IPS DF 6.9 (cell line): ENCODE measurements at regions not wholly inside any gene's neighbourhood (a gene's known extent, or its start where the extent isn't known, plus 50 kb on each side); places are given as distances from the start of the nearest gene placed in this dataset.
"Not testable (repeated sequence)": the region's sequence is repeated elsewhere in the genome, so short reads cannot be mapped to it uniquely, and the experiment has no call there.

Experiments
- DNase-seq: peaks from one replicate; pipeline ENCODE4 v3.0.0-alpha.2; 2013; ENCODE audit warnings: low read depth, low spot score
- H3K27ac ChIP-seq: one replicate; pipeline ENCODE4 v1.5.1; 2013; ENCODE audit warnings: low read length, control low read depth
- H3K27me3 ChIP-seq: 2 replicates; pipeline ENCODE4 v1.6.1; 2013; ENCODE audit warnings: mild to moderate bottlenecking, low read length; ENCODE audit not compliant: control insufficient read depth, insufficient read depth
- H3K36me3 ChIP-seq: 2 replicates; pipeline ENCODE4 v1.6.1; 2013; ENCODE audit warnings: low read length; ENCODE audit not compliant: control insufficient read depth, insufficient read depth
- H3K4me1 ChIP-seq: 2 replicates; pipeline ENCODE4 v1.6.1; 2013; ENCODE audit warnings: low read length; ENCODE audit not compliant: control insufficient read depth, insufficient read depth
- H3K4me3 ChIP-seq: 2 replicates; pipeline ENCODE4 v1.5.1; 2013; ENCODE audit warnings: mild to moderate bottlenecking, low read length
- H3K9me3 ChIP-seq: 2 replicates; pipeline ENCODE4 v1.6.1; 2013; ENCODE audit warnings: low read length, inconsistent platforms; ENCODE audit not compliant: control insufficient read depth, insufficient read depth
- WGBS: extraction: QIAGEN DNeasy Blood & Tissue Kit; methylation state at CpG from one replicate; pipeline ENCODE4 v1.1.7; 2013; ENCODE audit warnings: mixed read lengths, missing lambda C conversion rate; ENCODE audit not compliant: insufficient read length, insufficient coverage; 5-methylcytosine and 5-hydroxymethylcytosine counted together

GRCh38 chr7:84738583-84739150, 448.2 kb downstream of the SEMA3D start:
- H3K36me3 ChIP-seq, result no peaks in the 10 kb centered on the region
- WGBS, result no CpG with 5 or more reads among the region's 9 CpGs
- no peak overlapping the region for H3K27ac ChIP-seq
- DNase-seq, result no peak
- no peaks in the 10 kb centered on the region for H3K27me3 ChIP-seq
- H3K9me3 ChIP-seq, result no peaks in the 10 kb centered on the region
- H3K4me1 ChIP-seq, result no peaks in the 10 kb centered on the region
- H3K4me3 ChIP-seq, result no peak overlapping the region

- DNase-seq, result no peak
- H3K9me3 ChIP-seq, result no peaks in the 10 kb centered on the region
- no peaks in the 10 kb centered on the region for H3K36me3 ChIP-seq
- WGBS, result no CpG with 5 or more reads among the region's 1 CpG
- H3K27me3 ChIP-seq, result no peaks in the 10 kb centered on the region
- H3K27ac ChIP-seq, result no peak overlapping the region
- H3K4me3 ChIP-seq, result no peak overlapping the region
- H3K4me1 ChIP-seq, result no peaks in the 10 kb centered on the region
Observed at GRCh38 chr7:84735677-84736076, 451.2 kb downstream of the SEMA3D start.

- Histone ChIP-seq H3K27ac (no peak overlapping the region), H3K4me3 (no peak overlapping the region), H3K36me3 (no peaks in the 10 kb centered on the region), H3K27me3 (no peaks in the 10 kb centered on the region), H3K9me3 (no peaks in the 10 kb centered on the region), H3K4me1 (no peaks in the 10 kb centered on the region)
- no peak for DNase-seq
- WGBS, result no CpG with 5 or more reads among the region's 3 CpGs
Observed at GRCh38 chr7:84735011-84735410, 451.8 kb downstream of the SEMA3D start.

DNA sequence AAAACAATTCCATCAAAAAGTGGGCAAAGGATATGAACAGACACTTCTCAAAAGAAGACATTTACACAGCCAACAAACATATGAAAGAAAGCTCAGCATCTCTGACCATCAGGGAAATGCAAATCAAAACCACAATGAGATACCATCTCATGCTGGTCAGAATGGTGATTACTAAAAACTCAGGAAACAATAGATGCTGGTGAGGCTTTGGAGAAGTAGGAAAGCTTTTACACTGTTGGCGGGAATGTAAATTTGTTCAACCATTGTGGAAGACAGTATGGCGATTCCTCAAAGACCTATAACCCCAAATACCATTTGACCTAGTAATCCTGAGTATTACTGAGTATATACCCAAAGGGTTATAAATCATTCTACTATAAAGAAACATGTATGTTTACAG, 452.9 kb downstream of the SEMA3D start:
- H3K9me3 ChIP-seq, H3K4me3 ChIP-seq, DNase-seq, H3K27ac ChIP-seq, H3K4me1 ChIP-seq, H3K27me3 ChIP-seq, H3K36me3 ChIP-seq: not testable (repeated sequence)
- no CpG with 5 or more reads among the region's 2 CpGs for WGBS

DNA sequence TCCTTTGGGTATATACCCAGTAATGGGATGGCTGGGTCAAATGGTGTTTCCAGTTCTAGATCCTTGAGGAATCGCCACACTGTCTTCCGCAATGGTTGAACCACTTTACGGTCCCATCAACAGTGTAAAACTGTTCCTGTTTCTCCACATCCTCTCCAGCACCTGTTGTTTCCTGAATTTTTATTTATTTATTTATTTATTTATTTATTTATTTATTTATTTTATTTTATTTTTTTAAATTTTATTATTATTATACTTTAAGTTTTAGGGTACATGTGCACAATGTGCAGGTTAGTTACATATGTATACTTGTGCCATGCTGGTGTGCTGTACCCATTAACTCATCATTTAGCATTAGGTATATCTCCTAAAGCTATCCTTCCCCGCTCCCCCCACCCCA, 456.0 kb downstream of the SEMA3D start:
- not testable (repeated sequence) for H3K9me3 ChIP-seq, H3K27me3 ChIP-seq, H3K4me1 ChIP-seq, H3K27ac ChIP-seq, H3K36me3 ChIP-seq, DNase-seq, H3K4me3 ChIP-seq
- no CpG with 5 or more reads among the region's 4 CpGs for WGBS

- WGBS, result no CpG with 5 or more reads among the region's 1 CpG
- H3K9me3 ChIP-seq, result no peaks in the 10 kb centered on the region
- no peaks in the 10 kb centered on the region for H3K4me1 ChIP-seq
- no peaks in the 10 kb centered on the region for H3K36me3 ChIP-seq
- no peaks in the 10 kb centered on the region for H3K27me3 ChIP-seq
- H3K27ac ChIP-seq, result no peak overlapping the region
- no peak for DNase-seq
- H3K4me3 ChIP-seq, result no peak overlapping the region
Observed at GRCh38 chr7:84729284-84729683, 457.6 kb downstream of the SEMA3D start.

- no peak for DNase-seq
- WGBS, result no CpG with 5 or more reads among the region's 3 CpGs
- H3K9me3 ChIP-seq, result no peaks in the 10 kb centered on the region
- no peaks in the 10 kb centered on the region for H3K36me3 ChIP-seq
- H3K27me3 ChIP-seq, result no peaks in the 10 kb centered on the region
- H3K4me1 ChIP-seq, result no peaks in the 10 kb centered on the region
- H3K4me3 ChIP-seq, result no peak overlapping the region
- no peak overlapping the region for H3K27ac ChIP-seq
Observed at GRCh38 chr7:84722734-84723133, 464.1 kb downstream of the SEMA3D start.

DNA sequence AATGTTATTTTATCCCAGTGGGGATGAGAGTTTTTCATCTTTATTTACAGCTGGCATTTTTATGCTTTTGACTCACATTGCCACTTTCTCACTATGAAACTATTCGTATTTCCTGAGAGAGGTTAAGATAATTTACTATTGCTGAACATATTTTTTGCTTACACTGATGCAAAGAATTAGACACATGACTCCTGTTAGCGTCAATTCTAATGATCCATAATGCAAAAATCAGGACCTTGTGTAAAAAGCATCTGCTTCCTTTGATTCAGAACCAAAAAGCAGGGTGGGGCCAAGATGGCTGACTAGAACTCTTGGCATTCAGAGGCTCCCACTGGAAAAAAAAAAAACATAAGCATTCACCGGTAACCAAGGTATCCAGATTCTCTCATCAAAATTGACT, 464.8 kb downstream of the SEMA3D start:
- H3K4me3 ChIP-seq, result no peak overlapping the region
- WGBS, result no CpG with 5 or more reads among the region's 3 CpGs
- H3K4me1 ChIP-seq, result no peaks in the 10 kb centered on the region
- H3K27me3 ChIP-seq, result no peaks in the 10 kb centered on the region
- no peak for DNase-seq
- H3K36me3 ChIP-seq, result no peaks in the 10 kb centered on the region
- H3K27ac ChIP-seq, result no peak overlapping the region
- H3K9me3 ChIP-seq, result no peaks in the 10 kb centered on the region

DNA sequence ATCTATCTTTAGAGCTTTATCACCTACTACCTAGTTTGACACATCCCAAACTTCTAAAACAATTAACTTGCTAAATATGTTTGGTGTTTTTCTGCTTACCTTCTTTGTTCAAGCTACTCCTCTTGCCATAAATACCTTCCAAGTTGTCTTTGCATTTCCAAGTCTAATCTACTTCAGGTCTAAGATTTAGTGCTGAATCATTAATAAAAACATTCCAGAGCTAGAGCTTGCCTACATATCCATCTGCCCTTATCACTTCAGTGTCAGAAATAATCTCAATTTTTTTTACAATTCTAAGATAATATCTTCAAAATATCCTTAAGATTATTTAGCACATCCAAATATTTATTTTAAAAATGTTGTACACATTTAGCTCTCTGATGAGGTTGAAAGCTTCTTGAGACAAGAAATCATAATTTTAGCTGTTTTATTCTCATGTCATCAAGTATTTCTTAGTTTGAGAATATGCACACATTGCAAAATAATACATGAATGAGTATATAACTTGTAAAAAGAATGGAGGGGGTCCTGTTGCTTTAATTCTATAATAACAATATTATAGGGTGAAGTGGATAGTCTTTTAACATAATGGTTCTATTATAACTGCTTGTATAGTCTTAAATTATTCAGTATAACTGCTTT, 466.3 kb downstream of the SEMA3D start:
- H3K4me1 ChIP-seq, result no peaks in the 10 kb centered on the region
- H3K27ac ChIP-seq, result no peak overlapping the region

GRCh38 chr7:84714765-84715164, 472.1 kb downstream of the SEMA3D start:
- Histone ChIP-seq H3K4me1 (no peaks in the 10 kb centered on the region), H3K36me3 (no peaks in the 10 kb centered on the region), H3K27me3 (no peaks in the 10 kb centered on the region), H3K27ac (no peak overlapping the region), H3K4me3 (no peak overlapping the region), H3K9me3 (no peaks in the 10 kb centered on the region)
- no CpG with 5 or more reads among the region's 4 CpGs for WGBS
- DNase-seq, result no peak

More for the DNA sequence above, 466.3 kb downstream of the SEMA3D start:
- Histone ChIP-seq H3K4me3 (no peak overlapping the region), H3K27me3 (no peaks in the 10 kb centered on the region), H3K9me3 (no peaks in the 10 kb centered on the region), H3K36me3 (no peaks in the 10 kb centered on the region)
- no peak for DNase-seq
